ENCODE measurements at regions not wholly inside any gene's neighbourhood (a gene's known extent, or its start where the extent isn't known, plus 50 kb on each side); places are given as distances from the start of the nearest gene placed in this dataset.

DNA sequence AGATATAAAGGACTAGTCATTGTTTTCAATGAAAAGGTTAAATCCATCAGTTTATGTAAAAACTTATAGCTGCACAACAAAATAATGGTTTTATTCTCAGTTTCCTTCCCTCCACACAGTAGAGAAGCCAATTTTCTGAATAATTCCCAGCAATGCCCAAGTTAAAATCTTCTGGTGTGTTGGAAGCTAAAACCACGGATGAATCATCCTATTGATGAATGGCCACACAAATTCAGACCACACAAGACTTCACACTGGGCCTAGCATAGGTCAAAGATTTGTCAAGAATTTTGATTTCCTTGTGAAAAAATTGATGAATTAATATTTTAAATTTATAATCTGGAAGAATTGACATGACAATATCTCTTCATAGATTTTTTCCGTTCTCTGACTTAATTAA lies 617.6 kb downstream of the INHBA start:
- TF ChIP-seq POLR2A (IDR thresholded peaks at IDR 0.05) (no peak), CTCF (IDR thresholded peaks at IDR 0.05) (no peak)

Data from right lobe of liver (tissue), 4 donors.